ENCODE measurements at regions not wholly inside any gene's neighbourhood (a gene's known extent, or its start where the extent isn't known, plus 50 kb on each side); places are given as distances from the start of the nearest gene placed in this dataset.

DNA sequence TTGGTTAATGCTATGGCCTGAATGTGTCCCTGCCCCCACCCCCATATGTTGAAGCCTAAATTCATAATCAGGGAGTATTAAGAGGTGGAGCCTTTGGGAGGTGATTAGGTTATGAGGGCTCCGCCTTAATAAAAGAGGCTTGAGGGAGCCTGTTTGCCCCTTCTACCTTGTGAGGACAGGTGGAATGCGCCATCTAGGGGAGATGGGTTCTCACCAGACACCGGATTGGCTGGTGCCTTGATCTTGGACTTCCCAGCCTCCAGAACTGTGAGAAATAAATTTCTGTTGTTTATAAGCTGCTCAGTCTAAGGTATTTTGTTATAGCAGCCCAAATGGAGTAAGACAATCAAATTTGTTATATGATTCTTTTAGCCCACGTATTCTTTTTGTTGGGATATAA, 148.3 kb downstream of the PTCSC3 start:
- no peak for DNase-seq

DNA sequence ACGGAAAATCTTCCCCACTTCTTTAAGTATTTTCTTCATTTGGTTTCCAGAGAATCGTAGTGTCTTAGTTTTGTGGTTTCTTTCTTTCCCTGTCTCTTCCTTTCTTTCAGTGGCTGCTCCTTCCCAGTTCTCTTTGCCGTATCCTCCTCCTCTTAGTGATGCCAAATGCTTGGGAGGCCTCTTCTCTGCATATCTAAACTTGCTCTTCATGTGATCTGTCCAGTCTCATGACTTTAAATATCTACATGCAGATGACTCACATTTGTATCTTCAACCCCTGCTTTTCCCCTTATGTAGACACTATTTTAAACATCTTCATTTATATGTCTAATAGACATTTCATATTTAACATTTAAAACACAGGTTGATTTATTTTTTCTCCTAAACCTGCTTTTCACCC, 149.2 kb downstream of the PTCSC3 start:
- no peak for DNase-seq

DNA sequence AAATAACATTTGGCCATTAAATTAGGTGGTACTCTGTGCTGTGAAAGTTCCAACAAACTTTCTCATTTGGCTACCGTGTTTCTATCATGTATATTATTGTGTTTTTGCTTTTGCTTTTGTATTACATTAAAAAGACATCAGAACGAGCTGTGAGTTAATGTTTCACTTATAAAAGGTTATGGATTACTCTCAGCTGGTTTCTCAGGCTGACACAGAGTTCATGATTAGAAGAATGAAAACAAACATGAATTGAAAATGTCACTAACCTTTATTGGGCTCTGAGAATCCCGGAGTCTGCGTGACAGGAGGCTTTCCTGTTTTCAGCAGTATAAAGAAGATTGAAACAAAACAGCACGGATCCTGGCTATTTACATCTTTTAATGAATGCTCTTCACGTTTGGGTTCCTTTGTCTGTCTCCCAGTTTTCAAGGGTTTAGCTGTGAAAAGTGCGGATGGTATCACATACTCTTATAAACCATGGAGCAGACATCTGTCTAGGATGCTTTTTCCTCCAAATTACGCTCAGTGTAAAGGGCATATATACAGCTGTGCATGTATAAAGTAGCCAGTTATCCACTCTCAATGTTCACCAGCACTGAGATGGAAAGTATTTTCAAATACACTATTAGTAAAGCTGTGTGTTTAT, 153.6 kb downstream of the PTCSC3 start:
- DNase-seq: no peak

DNA sequence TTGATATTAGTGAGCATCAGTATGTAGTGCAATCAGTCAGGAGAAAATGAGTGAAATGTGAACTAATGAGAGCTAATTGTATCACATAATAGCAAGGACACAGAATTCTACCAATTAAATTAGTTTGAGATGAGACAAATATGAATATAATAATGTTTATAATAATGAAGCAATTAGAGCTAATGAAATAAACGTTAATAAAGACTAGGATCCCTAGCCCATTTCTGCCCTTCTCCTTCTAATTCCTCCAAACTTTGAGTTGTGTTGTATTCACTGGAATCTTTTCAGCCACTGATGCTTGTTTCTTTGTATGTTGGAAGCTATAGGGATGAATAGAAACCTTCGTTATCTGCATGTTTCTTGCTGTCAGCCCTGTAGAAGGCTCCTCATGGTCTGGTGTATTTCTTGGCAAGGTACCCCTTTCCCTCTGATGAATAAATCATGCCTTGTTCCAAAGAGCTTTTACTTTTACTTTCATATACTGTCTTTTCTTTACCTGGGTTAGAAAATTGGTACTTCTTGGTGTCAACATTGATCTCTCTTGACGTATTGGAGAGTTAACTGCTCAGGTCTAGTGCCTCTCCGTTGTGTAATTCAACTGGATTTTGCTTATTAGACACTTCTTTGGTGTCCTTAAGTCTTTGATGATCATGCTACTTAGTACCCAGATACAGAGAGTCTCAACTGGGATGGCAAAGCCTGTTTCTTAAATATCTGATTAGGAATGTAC, 154.8 kb downstream of the PTCSC3 start:
- no peak for DNase-seq

DNA sequence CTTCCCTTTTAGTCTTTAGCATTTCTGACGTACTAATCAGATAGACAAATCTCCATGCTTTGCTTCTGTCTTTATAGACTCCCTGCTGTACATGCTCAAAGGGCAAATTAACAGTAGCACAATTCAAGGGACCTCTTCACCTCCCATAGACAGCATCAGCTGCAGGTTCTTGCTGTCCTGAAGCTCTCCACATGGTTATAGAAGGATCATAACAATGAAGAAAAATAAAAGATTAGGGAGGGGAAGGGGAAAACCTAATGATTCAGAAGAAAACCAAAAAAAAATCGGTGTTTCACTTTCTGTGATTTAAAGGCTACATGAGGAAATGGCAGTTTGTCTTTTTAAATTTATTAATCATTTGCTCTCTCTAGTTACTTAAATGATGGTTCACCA, 155.5 kb downstream of the PTCSC3 start:
- DNase-seq: no peak

DNA sequence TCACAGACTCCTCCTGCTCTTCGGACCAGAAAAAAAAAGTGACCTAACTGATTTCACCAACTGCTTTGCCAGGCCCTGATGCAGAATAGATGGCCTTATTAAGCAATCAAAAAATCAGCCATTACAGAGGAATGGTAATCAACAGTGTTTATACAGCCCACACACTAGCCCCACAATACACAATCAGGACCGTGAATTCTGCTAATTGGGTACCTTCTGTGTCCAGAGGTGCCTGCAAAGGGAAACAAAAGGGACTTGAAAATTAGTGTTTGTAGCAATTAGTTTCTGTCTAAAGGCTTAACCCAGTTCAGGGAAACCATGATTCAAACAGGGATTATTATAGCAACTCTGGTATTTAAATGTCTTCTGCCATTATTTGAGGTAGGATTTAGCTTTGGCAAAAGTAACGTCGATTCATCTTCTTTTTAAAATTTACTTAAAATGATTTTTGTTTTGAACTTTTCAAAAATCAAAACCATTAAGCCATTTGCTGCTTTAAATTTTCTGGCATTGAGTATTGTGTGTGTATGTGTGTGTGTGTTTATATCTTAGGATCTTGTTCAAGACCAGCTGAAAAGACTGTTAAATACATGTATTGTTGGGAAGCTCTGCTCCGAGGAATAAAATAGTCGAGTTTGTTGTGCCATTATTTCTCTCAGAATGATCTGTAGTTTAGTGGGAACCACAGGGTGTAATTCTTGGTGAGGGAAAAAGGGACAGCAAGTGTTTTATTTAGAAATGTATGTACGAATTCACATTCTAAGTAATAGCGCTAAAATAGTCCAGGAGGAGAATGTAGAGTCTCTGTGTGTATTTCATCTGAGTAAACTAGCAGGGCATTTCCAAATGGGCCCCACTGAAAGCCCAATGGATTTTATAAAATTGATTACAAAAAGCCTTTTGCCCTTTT, 156.1 kb downstream of the PTCSC3 start:
- DNase-seq: no peak

DNA sequence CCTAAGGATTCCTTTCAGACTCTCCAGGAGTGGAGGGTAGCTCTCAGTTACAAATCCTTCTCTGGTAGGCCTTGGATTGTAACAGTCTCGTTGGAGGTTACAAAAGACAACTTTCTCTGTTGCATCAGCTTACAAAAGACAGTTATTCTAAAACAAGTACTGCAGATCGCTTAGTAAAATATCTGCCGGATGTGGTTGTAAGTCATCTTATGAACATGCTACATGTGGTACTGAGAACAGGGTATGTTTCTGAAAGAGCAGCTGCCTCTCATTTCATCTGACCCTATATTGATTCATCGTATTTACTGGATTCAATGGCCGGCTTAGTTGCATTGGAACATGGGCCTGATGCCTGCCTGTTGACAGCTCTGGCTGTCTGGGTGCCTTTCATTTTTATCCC, 157.4 kb downstream of the PTCSC3 start:
- no peak for DNase-seq

DNA sequence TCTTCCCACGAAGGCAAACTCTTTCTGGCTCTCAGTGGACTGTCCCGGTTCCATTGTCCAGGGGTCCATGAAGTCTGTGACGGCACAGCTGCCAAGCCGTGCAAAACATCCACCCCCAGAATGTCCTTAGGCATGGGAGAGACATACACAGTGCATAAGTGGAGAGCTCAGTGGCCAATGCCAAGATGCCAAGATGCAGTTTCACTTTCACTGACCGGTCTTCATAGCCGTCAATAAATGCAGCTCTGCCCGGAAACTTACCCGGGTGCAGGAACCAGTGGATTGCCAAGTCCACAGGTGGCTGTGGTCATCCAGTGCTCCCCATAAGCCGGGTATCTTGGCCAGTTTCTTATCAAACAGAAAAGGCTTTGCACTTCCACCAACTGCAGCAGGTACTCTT, 162.3 kb downstream of the PTCSC3 start:
- DNase-seq: no peak

DNA sequence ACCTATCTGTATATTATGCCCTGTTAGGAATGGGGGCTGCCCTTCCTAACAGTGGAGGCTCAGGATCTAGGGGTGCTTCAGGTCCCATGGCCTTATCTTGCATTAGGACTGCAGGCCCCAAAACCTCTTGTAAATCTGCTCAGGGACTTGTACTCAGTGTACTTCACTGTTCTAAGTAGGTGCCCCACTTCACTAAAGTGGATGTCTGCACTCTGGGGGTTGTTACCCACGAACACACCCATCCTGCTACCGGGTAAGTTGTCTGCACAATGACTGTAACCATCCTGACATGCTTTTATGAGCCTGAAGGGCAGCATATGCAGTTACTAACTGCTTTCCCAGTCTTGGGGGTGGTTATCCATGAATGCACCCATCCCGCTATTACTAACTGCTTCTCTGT, 163.0 kb downstream of the PTCSC3 start:
- no peak for DNase-seq

DNA sequence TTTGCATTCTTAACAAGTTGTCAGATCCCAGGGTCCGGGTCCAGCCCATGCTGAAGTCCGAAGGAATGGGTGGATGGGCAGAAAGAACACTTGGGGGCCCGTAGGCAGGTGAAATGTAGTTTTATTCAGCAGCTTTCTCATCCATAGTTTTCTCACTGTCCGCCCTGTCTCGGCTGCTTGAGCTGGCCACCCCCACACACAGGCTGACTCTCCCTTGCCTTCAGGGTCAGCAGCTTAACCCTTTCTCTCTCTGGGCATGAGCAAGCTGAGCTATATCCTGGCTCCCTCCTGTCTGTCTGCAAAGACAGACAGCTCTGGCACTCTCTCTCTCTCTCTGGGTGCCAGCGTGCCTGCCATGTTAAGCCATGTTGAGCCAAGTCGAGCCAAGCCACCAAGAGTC, 163.9 kb downstream of the PTCSC3 start:
- no peak for DNase-seq

DNA sequence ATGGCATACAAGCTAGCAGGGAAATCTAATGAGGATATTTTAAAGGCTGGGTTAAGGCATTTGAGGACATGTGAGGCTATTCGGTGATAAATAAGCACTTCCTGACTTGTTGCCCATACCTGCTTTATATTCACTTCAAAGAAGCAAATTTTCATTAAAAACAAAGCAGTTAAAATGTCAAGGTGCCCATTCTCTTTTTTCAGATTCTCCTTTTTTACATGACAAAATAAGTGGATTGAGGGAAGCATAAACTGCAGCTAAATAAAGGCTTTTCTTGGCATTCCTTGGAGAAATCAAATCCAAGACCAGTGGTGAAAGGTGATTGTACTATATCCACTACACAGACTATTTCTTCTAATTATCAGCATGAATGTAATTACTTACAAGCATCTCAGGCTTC, 166.9 kb downstream of the PTCSC3 start:
- no peak for DNase-seq

DNA sequence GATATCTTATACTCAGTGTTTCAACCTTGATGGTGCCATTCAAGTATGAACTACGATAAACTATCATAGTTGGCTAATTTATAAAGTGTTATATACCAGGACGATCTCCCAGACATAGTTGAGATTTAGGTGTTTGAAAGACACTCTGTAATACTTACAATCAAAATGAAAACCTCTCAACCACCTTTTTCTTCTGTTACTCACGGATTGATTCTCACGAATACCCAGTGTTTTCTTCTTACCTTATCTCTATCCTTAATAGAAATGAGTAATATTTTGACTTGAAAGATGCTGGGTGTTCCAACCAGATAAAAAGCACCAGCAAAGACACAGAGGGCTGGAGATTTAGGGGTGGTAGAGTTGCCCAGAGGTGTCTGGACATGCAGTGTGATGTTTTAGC, 169.9 kb downstream of the PTCSC3 start:
- DNase-seq: no peak

DNA sequence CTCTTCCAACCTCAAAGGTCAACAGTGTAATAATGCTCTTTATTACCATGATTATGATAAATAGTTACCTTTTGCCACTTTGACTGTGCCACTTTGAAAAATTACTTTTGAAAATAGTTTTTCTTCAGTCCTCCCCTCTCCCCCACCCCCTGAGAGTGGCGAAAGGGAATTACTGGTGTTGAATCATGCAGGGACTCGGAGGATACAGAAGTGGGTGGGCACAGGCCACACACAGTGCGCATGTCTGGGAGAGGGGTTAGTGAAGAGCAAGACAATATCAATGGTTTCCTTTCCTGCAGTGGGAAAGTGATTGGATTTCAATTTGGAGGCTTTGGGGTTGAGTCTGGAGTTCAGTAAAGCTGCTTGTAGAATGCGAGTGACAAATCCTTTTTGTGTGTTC, 170.9 kb downstream of the PTCSC3 start:
- DNase-seq: no peak

DNA sequence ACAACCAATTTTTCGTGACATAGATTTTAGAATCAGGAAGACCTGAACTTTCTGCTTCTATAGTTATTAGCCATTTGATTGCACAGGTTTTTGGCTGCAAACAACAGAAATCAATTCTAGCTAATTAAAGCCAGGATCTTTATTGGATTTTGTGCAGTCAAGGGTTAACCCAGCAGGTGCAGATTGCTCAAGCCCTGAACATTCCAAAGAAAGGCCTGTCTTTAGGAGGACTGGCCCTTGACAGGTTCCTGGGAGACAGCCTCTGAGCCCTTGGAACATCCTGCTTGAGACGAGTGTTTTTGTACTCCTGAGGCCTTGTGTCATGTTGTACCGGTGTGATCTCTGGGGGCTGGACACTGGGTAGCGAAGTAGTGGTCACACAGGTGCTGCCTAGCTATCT, 174.6 kb downstream of the PTCSC3 start:
- DNase-seq: no peak

DNA sequence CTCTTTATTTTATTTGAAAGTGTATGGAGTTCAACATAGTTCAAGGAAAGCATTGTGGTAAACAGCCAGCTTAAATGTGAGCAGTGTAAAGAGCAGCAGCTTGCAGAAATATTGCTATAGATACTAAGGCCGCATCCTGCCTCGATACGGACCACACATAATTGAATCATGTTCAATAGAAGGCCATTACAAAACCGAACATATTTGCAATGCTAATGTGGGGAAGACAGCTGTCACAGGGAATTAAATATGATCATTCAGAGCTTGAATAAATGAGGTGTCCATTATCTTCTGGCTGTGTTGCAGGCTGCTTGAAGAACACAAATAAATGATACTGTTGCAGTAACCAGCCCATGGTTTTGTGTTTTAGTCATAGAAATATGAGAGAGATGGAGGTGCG, 173.2 kb downstream of the BRMS1L start:
- no peak for DNase-seq

DNA sequence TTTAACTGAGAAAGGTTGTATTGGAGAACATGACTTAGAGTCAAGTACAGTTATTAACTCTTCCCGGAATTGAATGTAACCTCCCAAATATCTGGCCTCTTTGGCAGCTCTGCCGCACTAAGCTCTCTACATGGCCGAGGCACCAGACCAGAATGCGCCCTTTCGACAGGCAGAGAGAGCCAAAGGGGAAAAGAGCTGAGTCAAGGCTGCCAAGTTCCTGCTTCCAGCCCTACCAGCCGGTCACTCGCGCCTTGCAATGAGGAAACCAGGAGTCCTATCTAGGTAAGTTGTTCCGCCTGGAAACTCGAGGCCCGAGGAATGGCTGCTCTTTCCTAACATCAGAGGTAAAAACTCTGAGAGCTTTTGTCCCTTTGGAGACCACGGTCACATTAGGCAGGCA, 172.2 kb downstream of the BRMS1L start:
- no peak for DNase-seq

DNA sequence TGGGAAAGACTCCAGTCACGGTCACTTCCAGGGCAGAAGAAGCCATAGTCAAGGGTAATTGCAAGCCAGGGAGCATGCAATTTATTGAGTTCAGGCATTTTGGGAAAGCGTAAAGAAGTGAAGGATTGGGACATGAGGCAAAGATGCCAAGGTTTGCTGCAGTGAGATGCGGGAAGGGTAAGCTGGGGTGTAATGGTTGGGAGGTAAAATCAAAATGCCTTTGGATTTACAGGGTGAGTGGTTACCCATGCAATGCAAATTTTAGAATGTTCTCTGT, 167.5 kb downstream of the BRMS1L start:
- no peak for DNase-seq

DNA sequence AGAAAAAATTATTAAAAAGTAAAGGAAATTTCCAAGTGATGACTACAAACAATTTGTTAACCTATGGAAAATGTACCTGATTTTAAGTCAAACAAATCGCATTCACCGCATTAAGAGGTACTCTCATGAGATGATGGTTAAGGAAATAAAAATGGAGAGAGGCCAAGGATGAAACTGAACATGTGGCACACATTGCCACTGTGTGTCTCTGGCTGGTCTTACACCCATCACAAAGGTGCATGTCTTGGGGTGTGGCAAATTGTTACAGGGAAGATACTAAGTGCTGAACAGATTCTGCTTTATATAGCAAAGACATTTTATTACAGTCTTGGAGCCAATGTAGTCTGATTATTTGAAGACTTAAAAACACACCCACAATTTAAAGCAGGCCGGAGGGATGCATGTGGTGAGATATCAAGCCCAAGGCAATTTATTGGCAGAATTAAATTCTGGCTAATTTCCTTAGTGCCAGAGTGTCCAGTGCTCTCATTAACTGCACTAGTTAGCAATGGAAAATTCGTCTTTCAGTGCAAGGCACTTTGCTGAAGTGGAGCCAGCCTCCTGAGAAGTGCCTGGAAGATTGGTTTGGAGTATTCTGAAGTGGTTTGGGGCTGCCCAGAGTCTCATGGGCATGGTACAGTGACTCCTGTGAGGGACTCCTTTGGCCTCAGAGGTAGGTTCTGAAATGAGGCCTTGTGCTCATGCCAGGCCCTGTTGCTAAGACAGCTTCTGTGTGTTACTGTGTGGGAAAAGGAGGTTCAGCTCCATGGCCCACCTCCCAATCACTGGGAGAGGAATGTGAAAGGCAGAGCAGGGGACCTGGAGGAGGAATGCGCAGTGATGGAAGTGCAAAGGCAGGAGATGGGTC, 166.9 kb downstream of the BRMS1L start:
- DNase-seq: no peak

DNA sequence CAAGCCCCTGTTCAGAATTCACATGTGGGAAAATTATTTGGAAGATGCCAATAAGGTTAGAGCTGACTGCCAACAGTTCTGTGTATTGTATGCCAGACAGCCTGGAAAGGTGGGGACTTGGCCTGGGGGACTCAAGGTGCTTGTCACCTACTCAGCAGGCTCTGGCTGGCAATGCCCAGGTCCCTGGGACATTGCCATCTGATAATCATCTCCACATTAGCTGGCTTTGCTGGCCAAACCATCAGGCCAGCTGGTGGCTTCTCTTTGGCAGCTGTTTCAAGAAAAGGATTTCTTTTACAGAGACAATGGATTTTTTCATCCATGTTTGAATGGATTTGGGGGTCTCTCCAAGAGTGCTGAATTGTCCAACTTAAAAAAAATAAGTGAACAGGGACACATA, 165.2 kb downstream of the BRMS1L start:
- no peak for DNase-seq

DNA sequence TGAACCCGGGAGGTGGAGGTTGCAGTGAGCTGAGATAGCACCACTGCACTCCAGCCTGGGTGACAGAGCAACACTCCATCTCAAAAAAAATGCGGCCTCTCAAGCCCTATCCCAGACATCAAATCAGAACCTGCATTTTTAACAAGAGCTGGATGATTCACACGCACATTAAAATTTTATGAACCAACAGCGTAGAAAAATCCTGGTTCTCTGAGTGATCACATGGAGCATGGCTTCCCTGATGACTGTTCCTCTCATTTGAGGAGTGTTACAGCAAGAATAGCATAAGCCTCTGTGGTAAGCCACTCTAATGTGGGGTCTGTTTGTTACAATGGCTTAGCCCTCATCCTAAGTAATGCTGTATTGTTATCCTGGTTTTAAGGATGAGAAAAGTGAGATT, 163.6 kb downstream of the BRMS1L start:
- no peak for DNase-seq

DNA sequence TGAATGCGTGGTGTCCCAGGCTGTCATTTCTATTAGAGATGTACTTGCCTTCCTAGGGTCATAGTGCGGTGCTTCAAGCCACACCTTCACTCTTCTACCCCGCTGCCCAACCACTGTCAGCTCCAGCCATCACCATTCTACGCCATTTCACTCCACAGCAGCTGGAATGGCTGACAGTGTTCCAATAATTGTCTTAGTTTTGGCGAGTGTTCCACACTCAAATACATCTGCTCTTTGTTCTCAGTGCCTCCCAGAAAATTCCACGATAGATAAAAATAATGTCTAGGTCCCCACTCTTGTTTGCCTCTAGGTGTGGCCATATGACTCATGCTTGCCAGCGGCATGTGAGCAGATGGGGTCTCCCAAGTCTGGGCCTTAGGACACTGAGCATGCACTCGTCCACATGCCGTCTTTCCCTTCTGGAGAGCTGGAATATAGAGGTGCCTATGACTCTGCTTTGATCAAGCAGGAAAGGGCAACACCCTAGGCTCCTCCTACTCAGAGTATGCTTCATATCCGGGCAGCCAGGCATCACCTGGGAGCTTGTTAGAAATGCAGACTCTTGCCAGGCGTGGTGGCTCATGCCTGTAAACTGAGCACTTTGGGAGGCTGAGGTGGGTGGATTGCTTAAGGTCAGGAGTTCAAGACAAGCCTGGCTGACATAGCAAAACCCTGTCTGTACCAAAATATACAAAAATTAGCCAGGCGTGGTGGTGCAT, 163.0 kb downstream of the BRMS1L start:
- no peak for DNase-seq

DNA sequence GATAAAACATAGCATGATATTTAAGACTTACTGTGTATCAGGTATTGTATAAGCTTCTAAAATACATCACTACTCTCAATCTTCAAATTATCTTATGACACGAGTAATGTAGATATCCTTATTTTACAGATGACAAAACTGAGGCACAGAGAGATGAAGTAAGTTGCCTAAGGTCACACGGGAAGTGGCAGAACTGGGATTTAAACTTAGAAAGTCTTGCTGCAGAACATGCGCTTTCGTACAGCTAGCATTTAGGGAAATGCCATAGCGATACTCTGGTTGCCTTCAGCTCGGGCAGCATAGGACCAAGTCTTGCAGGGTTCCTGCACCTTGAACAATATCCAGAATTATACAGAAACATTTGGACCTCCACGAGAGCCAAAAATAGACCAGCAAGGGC, 162.4 kb downstream of the BRMS1L start:
- DNase-seq: no peak

DNA sequence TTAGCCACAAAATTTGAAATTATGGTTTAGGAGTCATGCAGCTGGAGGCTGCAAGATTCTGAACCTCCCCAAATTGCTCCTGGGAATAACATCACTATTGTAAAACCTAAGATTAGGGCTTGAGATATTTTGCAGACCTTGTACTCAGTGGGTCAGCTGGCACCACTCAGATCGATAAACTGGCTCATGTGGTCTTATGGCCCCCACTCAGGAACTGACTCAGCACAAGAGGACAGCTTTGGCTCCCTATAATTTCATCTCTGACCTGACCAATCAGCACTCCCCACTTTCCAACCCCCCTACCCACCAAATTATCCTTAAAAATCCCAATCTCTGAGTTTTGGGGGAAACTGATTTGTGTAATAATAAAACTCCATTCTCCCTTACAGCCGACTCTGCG, 161.6 kb downstream of the BRMS1L start:
- DNase-seq: no peak
